ENCODE measurements at regions not wholly inside any gene's neighbourhood (a gene's known extent, or its start where the extent isn't known, plus 50 kb on each side); places are given as distances from the start of the nearest gene placed in this dataset.

DNA sequence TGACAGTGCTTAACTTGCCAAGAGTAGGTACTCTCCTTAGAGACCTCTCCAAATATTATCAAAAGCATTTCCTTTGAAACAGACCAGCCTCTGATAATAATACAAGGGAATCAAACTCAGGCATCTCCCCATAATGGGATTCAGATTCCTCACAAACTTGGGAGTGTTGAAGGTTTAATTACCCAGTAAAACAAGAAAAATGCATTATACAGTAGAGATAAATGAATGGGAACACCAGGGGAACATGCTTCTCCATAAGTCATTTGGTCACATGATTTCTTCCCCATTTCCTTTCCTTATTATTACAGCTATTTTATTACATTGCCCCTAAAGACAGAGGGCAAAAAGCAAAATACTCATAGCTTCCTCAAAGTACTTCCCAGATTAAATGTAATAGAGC is 325.0 kb upstream of the CDIN1 start:
- TF ChIP-seq POLR2AphosphoS5 (IDR thresholded peaks at IDR 0.05): no peak
- TF ChIP-seq, protein P1, sequence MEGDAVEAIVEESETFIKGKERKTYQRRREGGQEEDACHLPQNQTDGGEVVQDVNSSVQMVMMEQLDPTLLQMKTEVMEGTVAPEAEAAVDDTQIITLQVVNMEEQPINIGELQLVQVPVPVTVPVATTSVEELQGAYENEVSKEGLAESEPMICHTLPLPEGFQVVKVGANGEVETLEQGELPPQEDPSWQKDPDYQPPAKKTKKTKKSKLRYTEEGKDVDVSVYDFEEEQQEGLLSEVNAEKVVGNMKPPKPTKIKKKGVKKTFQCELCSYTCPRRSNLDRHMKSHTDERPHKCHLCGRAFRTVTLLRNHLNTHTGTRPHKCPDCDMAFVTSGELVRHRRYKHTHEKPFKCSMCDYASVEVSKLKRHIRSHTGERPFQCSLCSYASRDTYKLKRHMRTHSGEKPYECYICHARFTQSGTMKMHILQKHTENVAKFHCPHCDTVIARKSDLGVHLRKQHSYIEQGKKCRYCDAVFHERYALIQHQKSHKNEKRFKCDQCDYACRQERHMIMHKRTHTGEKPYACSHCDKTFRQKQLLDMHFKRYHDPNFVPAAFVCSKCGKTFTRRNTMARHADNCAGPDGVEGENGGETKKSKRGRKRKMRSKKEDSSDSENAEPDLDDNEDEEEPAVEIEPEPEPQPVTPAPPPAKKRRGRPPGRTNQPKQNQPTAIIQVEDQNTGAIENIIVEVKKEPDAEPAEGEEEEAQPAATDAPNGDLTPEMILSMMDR (IDR thresholded peaks at IDR 0.05): no peak

Data from gastroesophageal sphincter (tissue), 3 donors.